ENCODE measurements at regions not wholly inside any gene's neighbourhood (a gene's known extent, or its start where the extent isn't known, plus 50 kb on each side); places are given as distances from the start of the nearest gene placed in this dataset.

GRCh38 chr6:49151033-49151432 is 312.0 kb downstream of the MMUT start:
- H3K27ac Mint-ChIP-seq = no peak overlapping the region
- peaks cover 16% of the 10 kb centered on the region for H3K4me1 Mint-ChIP-seq (ENCODE audit: low read depth)
- no peaks in the 10 kb centered on the region for H3K9me3 Mint-ChIP-seq
- TF ChIP-seq CTCF (IDR thresholded peaks at IDR 0.05) = no peak
- peaks cover 7% of the 10 kb centered on the region; the same call in 1 of the 2 replicates for H3K36me3 Mint-ChIP-seq (ENCODE audit: low read depth)
- H3K27me3 Mint-ChIP-seq (ENCODE audit: insufficient read depth) = peaks cover 3% of the 10 kb centered on the region; the same call in 1 of the 2 replicates
- no peak overlapping the region for H3K4me3 Mint-ChIP-seq
- no peak for DNase-seq

- Mint-ChIP-seq H3K36me3 (ENCODE audit: low read depth) (peaks cover 7% of the 10 kb centered on the region; the same call in 1 of the 2 replicates), H3K4me3 (no peak overlapping the region), H3K4me1 (ENCODE audit: low read depth) (no peaks in the 10 kb centered on the region), H3K27ac (no peak overlapping the region), H3K27me3 (ENCODE audit: insufficient read depth) (peaks cover 3% of the 10 kb centered on the region), H3K9me3 (peaks cover 3% of the 10 kb centered on the region)
- no peak for TF ChIP-seq CTCF (IDR thresholded peaks at IDR 0.05)
- DNase-seq = no peak
Measured at GRCh38 chr6:49145280-49145679, 317.8 kb downstream of the MMUT start.

- TF ChIP-seq CTCF (IDR thresholded peaks at IDR 0.05) = no peak
- H3K9me3 Mint-ChIP-seq = peaks cover 3% of the 10 kb centered on the region
- H3K4me1 Mint-ChIP-seq (ENCODE audit: low read depth) = 0 out of 2 replicates have a peak, but pooled peaks cover 7% of the 10 kb centered on the region
- H3K36me3 Mint-ChIP-seq (ENCODE audit: low read depth) = no peaks in the 10 kb centered on the region; the same call in 1 of the 2 replicates
- no peak overlapping the region for H3K27ac Mint-ChIP-seq
- H3K4me3 Mint-ChIP-seq = no peak overlapping the region
- no peak for DNase-seq
- H3K27me3 Mint-ChIP-seq (ENCODE audit: insufficient read depth) = no peaks in the 10 kb centered on the region; the same call in none of the 2 replicates
Measured at GRCh38 chr6:49142421-49143151, 320.5 kb downstream of the MMUT start.

GRCh38 chr6:49121970-49122369 is 341.1 kb downstream of the MMUT start:
- H3K27ac Mint-ChIP-seq = no peak overlapping the region
- no peak overlapping the region for H3K4me3 Mint-ChIP-seq
- H3K4me1 Mint-ChIP-seq (ENCODE audit: low read depth) = peaks cover 12% of the 10 kb centered on the region
- H3K27me3 Mint-ChIP-seq (ENCODE audit: insufficient read depth) = no peaks in the 10 kb centered on the region
- no peak for DNase-seq
- no peaks in the 10 kb centered on the region for H3K36me3 Mint-ChIP-seq (ENCODE audit: low read depth)
- H3K9me3 Mint-ChIP-seq = no peaks in the 10 kb centered on the region
- no peak for TF ChIP-seq CTCF (IDR thresholded peaks at IDR 0.05)

GRCh38 chr6:49118478-49118877 is 344.6 kb downstream of the MMUT start:
- Mint-ChIP-seq H3K9me3 (no peaks in the 10 kb centered on the region), H3K27me3 (ENCODE audit: insufficient read depth) (no peaks in the 10 kb centered on the region; the same call in 1 of the 2 replicates), H3K4me3 (no peak overlapping the region), H3K4me1 (ENCODE audit: low read depth) (peaks cover 16% of the 10 kb centered on the region), H3K36me3 (ENCODE audit: low read depth) (no peaks in the 10 kb centered on the region), H3K27ac (no peak overlapping the region)
- DNase-seq = no peak
- TF ChIP-seq CTCF (IDR thresholded peaks at IDR 0.05) = no peak
